DND-41 (cell line): ENCODE measurements at regions not wholly inside any gene's neighbourhood (a gene's known extent, or its start where the extent isn't known, plus 50 kb on each side); places are given as distances from the start of the nearest gene placed in this dataset.

Source experiments
- ATAC-seq: fragments of 200-7000 bp; cut with Tn5 transposase; 3 replicates; pipeline ENCODE4 v1.9.1; 2021; ENCODE audit warnings: low read depth; ENCODE audit not compliant: insufficient read depth
- DNase-seq: peaks from one replicate; pipeline ENCODE4 v3.0.0-alpha.2; 2020
- H2AFZ ChIP-seq: 2 replicates; pipeline ENCODE4 v1.6.0; 2012; ENCODE audit warnings: low read depth, low read length
- H3K27ac ChIP-seq: 2 replicates; pipeline ENCODE4 v1.5.1; 2012; ENCODE audit warnings: low read length, inconsistent platforms
- H3K27me3 ChIP-seq: fragments of 200-600 bp; sonication (generic); 2 replicates; pipeline ENCODE4 v1.6.0; 2012; ENCODE audit warnings: low read length, mild to moderate bottlenecking, inconsistent platforms; ENCODE audit not compliant: insufficient read depth, poor library complexity
- H3K36me3 ChIP-seq: 2 replicates; pipeline ENCODE4 v1.5.1; 2012; ENCODE audit warnings: low read length, inconsistent platforms; ENCODE audit not compliant: insufficient read depth
- H3K4me1 ChIP-seq: 2 replicates; pipeline ENCODE4 v1.5.1; 2012; ENCODE audit warnings: mild to moderate bottlenecking, low read length; ENCODE audit not compliant: insufficient read depth
- H3K4me2 ChIP-seq: 2 replicates; pipeline ENCODE4 v1.6.0; 2012; ENCODE audit warnings: mild to moderate bottlenecking, moderate library complexity, low read length, inconsistent platforms; ENCODE audit not compliant: insufficient read depth
- H3K4me3 ChIP-seq, 2 experiments: fragments of 200-600 bp in 1 of 2; shearing (Covaris generic) in 1 of 2; 2 replicates each; pipeline ENCODE4 v1.5.1; 2012 to 2016; ENCODE audit warnings: inconsistent platforms in 2 of 2, low read length in 2 of 2, mild to moderate bottlenecking in 2 of 2, low read depth in 1 of 2, moderate library complexity in 1 of 2
- H3K79me2 ChIP-seq: 2 replicates; pipeline ENCODE4 v1.6.0; 2012; ENCODE audit warnings: low read length, inconsistent platforms; ENCODE audit not compliant: insufficient read depth
- H3K9ac ChIP-seq: 2 replicates; pipeline ENCODE4 v1.6.0; 2012; ENCODE audit warnings: low read depth, mild to moderate bottlenecking, inconsistent platforms, low read length, moderate library complexity
- H3K9me3 ChIP-seq: 2 replicates; pipeline ENCODE4 v1.5.1; 2012; ENCODE audit warnings: low read length, moderate library complexity, mild to moderate bottlenecking, inconsistent platforms; ENCODE audit not compliant: insufficient read depth, severe bottlenecking
- H4K20me1 ChIP-seq: 2 replicates; pipeline ENCODE4 v1.6.0; 2012; ENCODE audit warnings: low read length; ENCODE audit not compliant: insufficient read depth
- CTCF ChIP-seq: IDR thresholded peaks from 2 replicates; pipeline ENCODE4 v1.5.1; 2012; ENCODE audit warnings: borderline replicate concordance, low read length, moderate library complexity, mild to moderate bottlenecking; ENCODE audit not compliant: poor library complexity, severe bottlenecking; ENCODE audit errors: extremely low read depth
- EZH2 ChIP-seq: IDR thresholded peaks from 3 replicates; pipeline ENCODE4 v1.6.1; 2012; ENCODE audit warnings: borderline replicate concordance, low read depth, mild to moderate bottlenecking, moderate library complexity, low read length, inconsistent platforms; ENCODE audit not compliant: severe bottlenecking

- Histone ChIP-seq H3K27ac (no peak overlapping the region), H4K20me1 (no peaks in the 10 kb centered on the region), H3K27me3 (no peaks in the 10 kb centered on the region), H3K36me3 (no peaks in the 10 kb centered on the region), H3K4me3 (no peak overlapping the region), H3K79me2 (no peaks in the 10 kb centered on the region), H3K4me2 (no peak overlapping the region), H3K4me1 (no peaks in the 10 kb centered on the region), H3K9me3 (no peaks in the 10 kb centered on the region), H2AFZ (no peak overlapping the region), H3K9ac (no peak overlapping the region)
- ATAC-seq, result no peak
- TF ChIP-seq EZH2 (no peak), CTCF (peak; percentile 33)
- peak; percentile 7 for DNase-seq
Observed at GRCh38 chr7:3200504-3200903, 100.5 kb upstream of the SDK1 start.

- Histone ChIP-seq H2AFZ (no peak overlapping the region), H3K36me3 (no peaks in the 10 kb centered on the region)
- TF ChIP-seq EZH2, result no peak
- no peak for TF ChIP-seq CTCF
Observed at GRCh38 chr7:3201306-3201705, 99.7 kb upstream of the SDK1 start.

GRCh38 chr7:3201937-3202710 lies 98.9 kb upstream of the SDK1 start:
- H3K36me3 ChIP-seq, result no peaks in the 10 kb centered on the region
- no peak overlapping the region for H3K4me2 ChIP-seq
- H3K9me3 ChIP-seq, result no peaks in the 10 kb centered on the region
- H3K79me2 ChIP-seq, result no peaks in the 10 kb centered on the region
- H3K27me3 ChIP-seq, result no peaks in the 10 kb centered on the region
- ATAC-seq (no peak), DNase-seq (no peak)
- no peak overlapping the region for H3K9ac ChIP-seq
- no peak overlapping the region for H3K4me3 ChIP-seq
- no peak overlapping the region for H3K27ac ChIP-seq
- TF ChIP-seq EZH2, result no peak
- TF ChIP-seq CTCF, result no peak
- no peak overlapping the region for H2AFZ ChIP-seq
- H4K20me1 ChIP-seq, result no peaks in the 10 kb centered on the region
- no peaks in the 10 kb centered on the region for H3K4me1 ChIP-seq

More at GRCh38 chr7:3201306-3201705, 99.7 kb upstream of the SDK1 start:
- no peaks in the 10 kb centered on the region for H3K27me3 ChIP-seq
- H3K9ac ChIP-seq, result no peak overlapping the region
- ATAC-seq (no peak), DNase-seq (no peak)
- H3K4me1 ChIP-seq, result no peaks in the 10 kb centered on the region
- H3K9me3 ChIP-seq, result no peaks in the 10 kb centered on the region
- no peak overlapping the region for H3K27ac ChIP-seq
- H3K79me2 ChIP-seq, result no peaks in the 10 kb centered on the region
- no peak overlapping the region for H3K4me2 ChIP-seq
- H3K4me3 ChIP-seq, result no peak overlapping the region
- no peaks in the 10 kb centered on the region for H4K20me1 ChIP-seq
